ENCODE measurements at regions not wholly inside any gene's neighbourhood (a gene's known extent, or its start where the extent isn't known, plus 50 kb on each side); places are given as distances from the start of the nearest gene placed in this dataset.
"Not testable (repeated sequence)": the region's sequence is repeated elsewhere in the genome, so short reads cannot be mapped to it uniquely, and the experiment has no call there.

- 68% methylated on average over 7 of the region's 7 CpGs for WGBS
- Histone ChIP-seq H3K4me1 (ENCODE audit: insufficient read depth) (no peaks in the 10 kb centered on the region), H3K4me3 (ENCODE audit: low read depth, low read length) (no peak overlapping the region), H3K27ac (ENCODE audit: low read depth) (no peak overlapping the region), H3K36me3 (ENCODE audit: insufficient read depth) (no peaks in the 10 kb centered on the region)
- no peak for DNase-seq (ENCODE audit: extremely low spot score)
Measured at GRCh38 chr3:150127011-150127490, 156.4 kb upstream of the PFN2 start.

GRCh38 chr3:150124142-150124541 is 153.4 kb upstream of the PFN2 start:
- Histone ChIP-seq H3K27ac (ENCODE audit: low read depth) (no peak overlapping the region), H3K4me3 (ENCODE audit: low read depth, low read length) (no peak overlapping the region), H3K36me3 (ENCODE audit: insufficient read depth) (no peaks in the 10 kb centered on the region), H3K4me1 (ENCODE audit: insufficient read depth) (no peaks in the 10 kb centered on the region)
- 94% methylated on average over 2 of the region's 2 CpGs for WGBS
- DNase-seq (ENCODE audit: extremely low spot score), result no peak

- not testable (repeated sequence) for H3K4me3 ChIP-seq (ENCODE audit: low read depth, low read length); H3K36me3 ChIP-seq (ENCODE audit: insufficient read depth); DNase-seq (ENCODE audit: extremely low spot score); H3K27ac ChIP-seq (ENCODE audit: low read depth); H3K4me1 ChIP-seq (ENCODE audit: insufficient read depth)
- 74% methylated on average over 2 of the region's 2 CpGs for WGBS
Measured at GRCh38 chr3:150123249-150123648, 152.6 kb upstream of the PFN2 start.

- H3K4me3 ChIP-seq (ENCODE audit: low read depth, low read length), result no peak overlapping the region
- H3K27ac ChIP-seq (ENCODE audit: low read depth), result no peak overlapping the region
- no peak for DNase-seq (ENCODE audit: extremely low spot score)
- no peaks in the 10 kb centered on the region for H3K36me3 ChIP-seq (ENCODE audit: insufficient read depth)
- H3K4me1 ChIP-seq (ENCODE audit: insufficient read depth), result no peaks in the 10 kb centered on the region
- WGBS, result 89% methylated on average over 1 of the region's 1 CpG
Measured at GRCh38 chr3:150118219-150118618, 147.5 kb upstream of the PFN2 start.

GRCh38 chr3:150117076-150117475 is 146.4 kb upstream of the PFN2 start:
- no peaks in the 10 kb centered on the region for H3K4me1 ChIP-seq (ENCODE audit: insufficient read depth)
- no peak for DNase-seq (ENCODE audit: extremely low spot score)

GRCh38 chr3:150116196-150116595 is 145.5 kb upstream of the PFN2 start:
- H3K27ac ChIP-seq (ENCODE audit: low read depth), result no peak overlapping the region
- WGBS, result 64% methylated on average over 4 of the region's 4 CpGs
- no peak for DNase-seq (ENCODE audit: extremely low spot score)
- no peaks in the 10 kb centered on the region for H3K4me1 ChIP-seq (ENCODE audit: insufficient read depth)
- H3K4me3 ChIP-seq (ENCODE audit: low read depth, low read length), result no peak overlapping the region
- H3K36me3 ChIP-seq (ENCODE audit: insufficient read depth), result no peaks in the 10 kb centered on the region

More at GRCh38 chr3:150117076-150117475, 146.4 kb upstream of the PFN2 start:
- Histone ChIP-seq H3K4me3 (ENCODE audit: low read depth, low read length) (no peak overlapping the region), H3K27ac (ENCODE audit: low read depth) (no peak overlapping the region), H3K36me3 (ENCODE audit: insufficient read depth) (no peaks in the 10 kb centered on the region)
- WGBS, result 100% methylated on average over 1 of the region's 1 CpG

GRCh38 chr3:150114873-150115540 is 144.3 kb upstream of the PFN2 start:
- WGBS, result 56% methylated on average over 3 of the region's 3 CpGs
- no peaks in the 10 kb centered on the region for H3K36me3 ChIP-seq (ENCODE audit: insufficient read depth)
- H3K4me1 ChIP-seq (ENCODE audit: insufficient read depth), result no peaks in the 10 kb centered on the region
- no peak for DNase-seq (ENCODE audit: extremely low spot score)
- H3K27ac ChIP-seq (ENCODE audit: low read depth), result no peak overlapping the region
- no peak overlapping the region for H3K4me3 ChIP-seq (ENCODE audit: low read depth, low read length)

GRCh38 chr3:150114273-150114672 is 143.6 kb upstream of the PFN2 start:
- no peak for DNase-seq (ENCODE audit: extremely low spot score)
- no peak overlapping the region for H3K27ac ChIP-seq (ENCODE audit: low read depth)
- no peak overlapping the region for H3K4me3 ChIP-seq (ENCODE audit: low read depth, low read length)
- WGBS, result 64% methylated on average over 2 of the region's 2 CpGs
- no peaks in the 10 kb centered on the region for H3K36me3 ChIP-seq (ENCODE audit: insufficient read depth)
- no peaks in the 10 kb centered on the region for H3K4me1 ChIP-seq (ENCODE audit: insufficient read depth)

GRCh38 chr3:150110097-150110496 is 139.4 kb upstream of the PFN2 start:
- no peak for DNase-seq (ENCODE audit: extremely low spot score)
- no peaks in the 10 kb centered on the region for H3K4me1 ChIP-seq (ENCODE audit: insufficient read depth)
- WGBS, result 95% methylated on average over 5 of the region's 5 CpGs
- H3K4me3 ChIP-seq (ENCODE audit: low read depth, low read length), result no peak overlapping the region
- no peak overlapping the region for H3K27ac ChIP-seq (ENCODE audit: low read depth)
- no peaks in the 10 kb centered on the region for H3K36me3 ChIP-seq (ENCODE audit: insufficient read depth)

- DNase-seq (ENCODE audit: extremely low spot score), result no peak
- Histone ChIP-seq H3K4me1 (ENCODE audit: insufficient read depth) (no peaks in the 10 kb centered on the region), H3K4me3 (ENCODE audit: low read depth, low read length) (no peak overlapping the region), H3K36me3 (ENCODE audit: insufficient read depth) (no peaks in the 10 kb centered on the region), H3K27ac (ENCODE audit: low read depth) (no peak overlapping the region)
- WGBS, result 74% methylated on average over 5 of the region's 5 CpGs
Measured at GRCh38 chr3:150107429-150108175, 136.9 kb upstream of the PFN2 start.

- WGBS, result 72% methylated on average over 2 of the region's 2 CpGs
- DNase-seq (ENCODE audit: extremely low spot score), result no peak
- no peak overlapping the region for H3K27ac ChIP-seq (ENCODE audit: low read depth)
Measured at GRCh38 chr3:150106740-150107428, 136.2 kb upstream of the PFN2 start.

GRCh38 chr3:150105886-150106612 is 135.4 kb upstream of the PFN2 start:
- DNase-seq (ENCODE audit: extremely low spot score), result no peak
- 89% methylated on average over 7 of the region's 7 CpGs for WGBS
- Histone ChIP-seq H3K4me1 (ENCODE audit: insufficient read depth) (no peaks in the 10 kb centered on the region), H3K4me3 (ENCODE audit: low read depth, low read length) (no peak overlapping the region), H3K36me3 (ENCODE audit: insufficient read depth) (no peaks in the 10 kb centered on the region), H3K27ac (ENCODE audit: low read depth) (no peak overlapping the region)

More at GRCh38 chr3:150106740-150107428, 136.2 kb upstream of the PFN2 start:
- Histone ChIP-seq H3K36me3 (ENCODE audit: insufficient read depth) (no peaks in the 10 kb centered on the region), H3K4me3 (ENCODE audit: low read depth, low read length) (no peak overlapping the region), H3K4me1 (ENCODE audit: insufficient read depth) (no peaks in the 10 kb centered on the region)

GRCh38 chr3:150105025-150105424 is 134.3 kb upstream of the PFN2 start:
- 90% methylated on average over 1 of the region's 1 CpG for whole genome bisulfite sequencing
- Histone ChIP-seq H3K36me3 (ENCODE audit: insufficient read depth) (no peaks in the 10 kb centered on the region), H3K4me1 (ENCODE audit: insufficient read depth) (no peaks in the 10 kb centered on the region), H3K27ac (ENCODE audit: low read depth) (no peak overlapping the region), H3K4me3 (ENCODE audit: low read depth, low read length) (no peak overlapping the region)
- DNase-seq (ENCODE audit: extremely low spot score), result no peak
